Gastroesophageal sphincter (tissue), 3 donors: ENCODE measurements at regions not wholly inside any gene's neighbourhood (a gene's known extent, or its start where the extent isn't known, plus 50 kb on each side); places are given as distances from the start of the nearest gene placed in this dataset.

ENCODE experiments used
- CTCF ChIP-seq, 4 experiments: fragments of 200-600 bp in 2 of 4; fragments of 450-650 bp in 2 of 4; sonication (generic) in 1 of 4; IDR thresholded peaks; one replicate each; pipeline ENCODE4 v1.5.1; 2017 to 2019; ENCODE audit warnings: antibody characterized with exemption in 4 of 4, mild to moderate bottlenecking in 2 of 4, moderate library complexity in 2 of 4
- EP300 ChIP-seq: sonication (generic); formaldehyde crosslinking; IDR thresholded peaks from one replicate; pipeline ENCODE4 v1.6.1; 2017; ENCODE audit warnings: antibody characterized with exemption, mild to moderate bottlenecking
- POLR2AphosphoS5 ChIP-seq: sonication (generic); formaldehyde crosslinking; IDR thresholded peaks from one replicate; pipeline ENCODE4 v1.6.1; 2017; ENCODE audit warnings: antibody characterized with exemption

GRCh38 chr14:104439625-104440024, 139.9 kb upstream of the C14orf180 start:
- TF ChIP-seq CTCF (IDR thresholded peaks at IDR 0.05): no peak
- TF ChIP-seq POLR2AphosphoS5: no peak
- no peak for TF ChIP-seq EP300
